Ovary (tissue), 7 donors: ENCODE measurements at regions not wholly inside any gene's neighbourhood (a gene's known extent, or its start where the extent isn't known, plus 50 kb on each side); places are given as distances from the start of the nearest gene placed in this dataset.
"Not testable (repeated sequence)": the region's sequence is repeated elsewhere in the genome, so short reads cannot be mapped to it uniquely, and the experiment has no call there.

Experiments used
- DNase-seq, 5 donors: peaks; one replicate each; pipeline ENCODE4 v3.0.0-alpha.2; 2019 to 2020
- H3K27ac ChIP-seq, 2 donors: fragments of 200-600 bp; one replicate each; pipeline versions ENCODE4 v1.5.1 to v1.8.0; 2019 to 2022
- H3K27me3 ChIP-seq: fragments of 200-600 bp; one replicate; pipeline ENCODE4 v1.8.0; 2022
- H3K36me3 ChIP-seq: fragments of 200-600 bp; sonication (generic); one replicate; pipeline ENCODE4 v1.5.1; 2019
- H3K4me1 ChIP-seq: one replicate; pipeline ENCODE4 v1.8.1; 2013; ENCODE audit warnings: mild to moderate bottlenecking, moderate library complexity; ENCODE audit not compliant: insufficient read depth
- H3K4me3 ChIP-seq: fragments of 200-600 bp; sonication (generic); one replicate; pipeline ENCODE4 v1.5.1; 2017
- H3K9me3 ChIP-seq, 2 donors: fragments of 200-600 bp in 1 of 2; sonication (generic) in 1 of 2; one replicate each; pipeline versions ENCODE4 v1.5.1 to v1.8.1; 2013 to 2019; ENCODE audit warnings: mild to moderate bottlenecking in 1 of 2, moderate library complexity in 1 of 2
- EP300 ChIP-seq: sonication (generic); formaldehyde crosslinking; IDR thresholded peaks from one replicate; pipeline ENCODE4 v1.6.1; 2017; ENCODE audit warnings: antibody characterized with exemption
- POLR2A ChIP-seq: fragments of 450-650 bp; IDR thresholded peaks from one replicate; pipeline ENCODE4 v1.6.1; 2017; ENCODE audit warnings: antibody characterized with exemption, mild to moderate bottlenecking, moderate library complexity
- WGBS, 3 donors: extraction: QIAGEN DNeasy Blood & Tissue Kit in 1 of 3; methylation state at CpG; one replicate each; pipeline versions ENCODE4 v1.1.5 to v1.1.7; 2013 to 2017; 5-methylcytosine and 5-hydroxymethylcytosine counted together
- intact Hi-C, 4 donors: fragments of 100-400 bp; cut with DNase I; formaldehyde crosslinking; loops; one replicate each; pipeline versions ENCODE4 v1.11.0 to v1.15.1; 2022 to 2023
- TF ChIP-seq, protein P1 (sequence below), 3 donors: fragments of 450-650 bp in 2 of 3; fragments of 200-600 bp in 1 of 3; IDR thresholded peaks; one replicate each; pipeline versions ENCODE4 v1.5.1 to v1.8.0; 2016 to 2022; ENCODE audit warnings: antibody characterized with exemption in 3 of 3, mild to moderate bottlenecking in 1 of 3
- donor health status: DM: no; HTN: no; CAD: no; lungs with moderate emphysema.
- donor health status: DM: no; HTN: no; CAD: no.
- donor health status: Bipolar disorder and iron deficiency.
- donor health status: DM: no; HTN: no; CAD: no.
- donor health status: DM: yes; HTN: yes; CAD: no.

DNA sequence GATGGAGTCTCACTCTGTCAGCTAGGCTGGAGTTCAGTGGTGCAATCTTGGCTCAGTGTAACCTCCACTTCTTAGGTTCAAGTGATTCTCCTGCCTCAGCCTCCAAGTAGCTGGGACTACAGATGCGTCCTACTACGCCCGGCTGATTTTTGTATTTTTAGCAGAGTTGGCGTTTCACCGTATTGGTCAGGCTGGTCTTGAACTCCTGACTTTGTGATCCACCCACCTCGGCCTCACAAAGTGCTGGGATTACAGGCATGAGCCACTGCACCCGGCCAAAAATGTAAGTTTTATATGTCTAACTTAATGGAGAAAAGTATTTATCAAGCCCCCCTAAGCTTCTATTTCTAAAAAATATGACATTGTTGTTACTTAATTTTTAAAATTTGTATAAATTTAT is 98.2 kb upstream of the RIOK2 start:
- WGBS, 3 donors, result 94 to 97% (median 96%) methylated on average over 7 of the region's 7 CpGs
- no peak for DNase-seq
- intact Hi-C loops, result no loop called here

DNA sequence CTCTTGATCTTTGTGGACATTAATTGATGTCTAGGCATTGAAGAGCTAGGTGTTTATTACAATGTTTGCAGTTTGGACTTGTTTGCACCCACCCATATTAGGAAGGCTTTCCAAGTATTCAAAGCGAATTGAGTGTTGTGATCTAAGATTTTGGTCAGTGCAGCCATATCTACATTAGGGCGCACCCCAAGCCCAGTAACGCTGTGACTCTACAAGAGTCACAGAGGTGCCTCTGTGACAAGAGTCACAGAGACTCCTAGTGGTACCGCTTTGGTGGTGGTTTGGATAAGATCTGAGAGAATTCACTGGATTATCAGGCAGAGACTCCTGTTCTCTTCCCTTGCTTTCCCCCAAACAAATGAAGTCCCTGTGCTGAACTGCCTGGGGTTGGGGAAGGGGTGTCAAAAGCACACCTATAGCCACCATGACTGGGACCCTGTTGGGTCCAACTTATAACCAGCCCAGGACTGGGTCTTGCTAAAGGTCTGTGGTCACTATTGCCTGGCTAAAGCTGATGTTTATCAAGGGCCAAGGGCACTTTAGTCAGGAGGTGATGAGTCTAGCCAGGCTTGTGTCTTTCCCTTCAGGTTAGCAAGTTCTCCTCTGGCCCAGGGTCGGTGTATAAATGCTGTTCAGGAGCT is 114.1 kb upstream of the RIOK2 start:
- Histone ChIP-seq H3K4me3 (no peak overlapping the region), H3K4me1 (no peaks in the 10 kb centered on the region), H3K9me3 (no peaks in the 10 kb centered on the region), H3K27me3 (no peaks in the 10 kb centered on the region), H3K36me3 (no peaks in the 10 kb centered on the region), H3K27ac (no peak overlapping the region)
- no peak for TF ChIP-seq POLR2A
- TF ChIP-seq, protein P1, sequence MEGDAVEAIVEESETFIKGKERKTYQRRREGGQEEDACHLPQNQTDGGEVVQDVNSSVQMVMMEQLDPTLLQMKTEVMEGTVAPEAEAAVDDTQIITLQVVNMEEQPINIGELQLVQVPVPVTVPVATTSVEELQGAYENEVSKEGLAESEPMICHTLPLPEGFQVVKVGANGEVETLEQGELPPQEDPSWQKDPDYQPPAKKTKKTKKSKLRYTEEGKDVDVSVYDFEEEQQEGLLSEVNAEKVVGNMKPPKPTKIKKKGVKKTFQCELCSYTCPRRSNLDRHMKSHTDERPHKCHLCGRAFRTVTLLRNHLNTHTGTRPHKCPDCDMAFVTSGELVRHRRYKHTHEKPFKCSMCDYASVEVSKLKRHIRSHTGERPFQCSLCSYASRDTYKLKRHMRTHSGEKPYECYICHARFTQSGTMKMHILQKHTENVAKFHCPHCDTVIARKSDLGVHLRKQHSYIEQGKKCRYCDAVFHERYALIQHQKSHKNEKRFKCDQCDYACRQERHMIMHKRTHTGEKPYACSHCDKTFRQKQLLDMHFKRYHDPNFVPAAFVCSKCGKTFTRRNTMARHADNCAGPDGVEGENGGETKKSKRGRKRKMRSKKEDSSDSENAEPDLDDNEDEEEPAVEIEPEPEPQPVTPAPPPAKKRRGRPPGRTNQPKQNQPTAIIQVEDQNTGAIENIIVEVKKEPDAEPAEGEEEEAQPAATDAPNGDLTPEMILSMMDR (IDR thresholded peaks at IDR 0.05), result no peak
- no peak for TF ChIP-seq EP300
- DNase-seq, result no peak
- 27 to 31% (median 29%) methylated on average over 5 of the region's 5 CpGs for WGBS, 3 donors
- intact Hi-C loops, result no loop called here

More for the DNA sequence above, 98.2 kb upstream of the RIOK2 start:
- Histone ChIP-seq H3K36me3 (no peaks in the 10 kb centered on the region), H3K27ac (no peak overlapping the region), H3K4me1 (no peaks in the 10 kb centered on the region), H3K4me3 (no peak overlapping the region), H3K9me3 (no peaks in the 10 kb centered on the region), H3K27me3 (no peaks in the 10 kb centered on the region)
- TF ChIP-seq, protein P1 (IDR thresholded peaks at IDR 0.05), result no peak
- no peak for TF ChIP-seq POLR2A

DNA sequence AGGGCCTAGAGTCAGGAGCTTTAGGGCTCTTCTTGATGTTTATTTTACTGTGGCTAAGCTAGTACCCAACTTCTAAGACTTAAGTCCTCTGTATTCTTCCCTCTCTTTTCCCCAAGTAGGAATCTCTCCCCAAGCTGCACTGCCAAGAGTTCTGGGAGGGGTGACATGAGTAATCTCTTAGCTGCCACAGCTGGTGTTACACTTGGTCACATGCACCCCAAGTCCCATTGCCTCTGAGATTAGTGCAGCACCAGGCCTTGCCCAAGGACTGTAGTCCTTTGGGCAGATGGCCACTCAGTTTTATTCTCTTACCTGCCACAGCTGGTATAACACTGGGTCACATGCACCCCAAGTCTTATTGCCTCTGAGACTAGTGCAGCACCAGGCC is 114.7 kb upstream of the RIOK2 start:
- H3K27ac ChIP-seq, result no peak overlapping the region
- H3K4me3 ChIP-seq, result no peak overlapping the region
- no peak for DNase-seq
- no peak for TF ChIP-seq EP300
- TF ChIP-seq POLR2A, result no peak
- TF ChIP-seq, protein P1 (IDR thresholded peaks at IDR 0.05), result no peak
- no peaks in the 10 kb centered on the region for H3K27me3 ChIP-seq
- intact Hi-C loops, result no loop called here
- H3K9me3 ChIP-seq, result no peaks in the 10 kb centered on the region
- H3K4me1 ChIP-seq, result no peaks in the 10 kb centered on the region
- no peaks in the 10 kb centered on the region for H3K36me3 ChIP-seq

DNA sequence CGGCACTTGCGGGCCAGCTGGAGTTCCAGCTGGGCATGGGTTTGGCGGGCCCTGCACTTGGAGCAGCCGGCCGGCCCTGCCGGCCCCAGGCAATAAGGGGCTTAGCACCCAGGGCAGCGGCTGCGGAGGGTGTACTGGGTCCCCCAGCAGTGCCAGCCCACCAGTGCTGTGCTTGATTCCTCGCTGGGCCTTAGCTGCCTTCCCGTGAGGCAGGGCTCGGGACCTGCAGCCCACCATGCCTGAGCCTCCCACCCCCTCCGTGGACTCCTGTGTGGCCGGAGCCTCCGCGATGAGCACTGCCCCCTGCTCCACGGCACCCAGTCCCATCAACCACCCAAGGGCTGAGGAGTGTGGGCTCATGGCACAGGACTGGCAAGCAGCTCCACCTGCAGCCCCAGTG is 118.1 kb upstream of the RIOK2 start:
- H3K27me3 ChIP-seq, H3K36me3 ChIP-seq, H3K4me1 ChIP-seq, DNase-seq, intact Hi-C loops, H3K9me3 ChIP-seq, H3K27ac ChIP-seq, H3K4me3 ChIP-seq: not testable (repeated sequence)
- WGBS, 3 donors, result 87 to 95% (median 89%) methylated on average over 9 to 16 of the region's 16 CpGs

DNA sequence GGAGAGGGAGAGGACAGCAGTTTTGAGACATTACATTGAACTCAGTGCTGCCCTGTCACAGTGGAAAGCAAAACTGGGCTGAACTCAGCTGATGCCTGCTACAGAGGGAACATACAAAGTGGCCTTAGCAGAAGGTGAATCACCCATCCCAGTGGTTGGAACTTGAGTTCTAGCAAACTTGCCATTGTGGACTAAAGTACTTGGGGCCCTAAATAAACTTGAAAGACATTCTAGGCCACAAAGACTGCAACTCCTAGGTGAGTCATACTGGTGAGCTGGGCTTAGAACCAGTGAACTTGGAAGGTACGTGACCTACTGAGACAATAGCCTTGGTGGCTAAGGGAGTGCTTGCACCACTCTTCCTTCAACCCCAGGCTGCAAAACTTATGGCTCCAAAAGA is 155.7 kb upstream of the RIOK2 start:
- Histone ChIP-seq H3K27me3 (no peaks in the 10 kb centered on the region), H3K4me1 (no peaks in the 10 kb centered on the region), H3K9me3 (no peaks in the 10 kb centered on the region), H3K36me3 (no peaks in the 10 kb centered on the region), H3K27ac (no peak overlapping the region), H3K4me3 (no peak overlapping the region)
- intact Hi-C loops, result no loop called here
- WGBS, 3 donors, result 96 to 100% (median 98%) methylated on average over 1 of the region's 1 CpG
- no peak for DNase-seq
- TF ChIP-seq POLR2A (no peak), EP300 (no peak)
- TF ChIP-seq, protein P1 (IDR thresholded peaks at IDR 0.05), result no peak
